ENCODE measurements at regions not wholly inside any gene's neighbourhood (a gene's known extent, or its start where the extent isn't known, plus 50 kb on each side); places are given as distances from the start of the nearest gene placed in this dataset.

DNA sequence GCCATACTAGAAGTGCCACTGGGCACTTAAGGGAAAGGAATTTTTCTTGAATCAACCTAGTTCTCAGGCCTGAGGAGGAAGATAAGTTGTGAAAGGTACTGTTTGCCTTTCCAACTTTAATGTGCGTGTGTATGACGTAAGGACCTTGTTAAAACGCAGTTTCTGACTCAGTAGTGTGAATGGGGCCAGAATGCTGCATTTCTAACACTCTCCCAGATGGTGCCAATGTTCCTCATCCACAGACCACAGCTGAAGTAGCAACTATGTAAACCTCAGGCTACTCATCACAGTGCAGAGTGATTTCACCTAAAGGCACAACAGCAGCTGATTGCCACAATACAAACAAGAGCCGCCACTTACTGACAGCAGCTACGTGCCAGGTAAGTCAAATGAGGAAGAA is 103.6 kb downstream of the OTOL1 start:
- TF ChIP-seq, protein P1, sequence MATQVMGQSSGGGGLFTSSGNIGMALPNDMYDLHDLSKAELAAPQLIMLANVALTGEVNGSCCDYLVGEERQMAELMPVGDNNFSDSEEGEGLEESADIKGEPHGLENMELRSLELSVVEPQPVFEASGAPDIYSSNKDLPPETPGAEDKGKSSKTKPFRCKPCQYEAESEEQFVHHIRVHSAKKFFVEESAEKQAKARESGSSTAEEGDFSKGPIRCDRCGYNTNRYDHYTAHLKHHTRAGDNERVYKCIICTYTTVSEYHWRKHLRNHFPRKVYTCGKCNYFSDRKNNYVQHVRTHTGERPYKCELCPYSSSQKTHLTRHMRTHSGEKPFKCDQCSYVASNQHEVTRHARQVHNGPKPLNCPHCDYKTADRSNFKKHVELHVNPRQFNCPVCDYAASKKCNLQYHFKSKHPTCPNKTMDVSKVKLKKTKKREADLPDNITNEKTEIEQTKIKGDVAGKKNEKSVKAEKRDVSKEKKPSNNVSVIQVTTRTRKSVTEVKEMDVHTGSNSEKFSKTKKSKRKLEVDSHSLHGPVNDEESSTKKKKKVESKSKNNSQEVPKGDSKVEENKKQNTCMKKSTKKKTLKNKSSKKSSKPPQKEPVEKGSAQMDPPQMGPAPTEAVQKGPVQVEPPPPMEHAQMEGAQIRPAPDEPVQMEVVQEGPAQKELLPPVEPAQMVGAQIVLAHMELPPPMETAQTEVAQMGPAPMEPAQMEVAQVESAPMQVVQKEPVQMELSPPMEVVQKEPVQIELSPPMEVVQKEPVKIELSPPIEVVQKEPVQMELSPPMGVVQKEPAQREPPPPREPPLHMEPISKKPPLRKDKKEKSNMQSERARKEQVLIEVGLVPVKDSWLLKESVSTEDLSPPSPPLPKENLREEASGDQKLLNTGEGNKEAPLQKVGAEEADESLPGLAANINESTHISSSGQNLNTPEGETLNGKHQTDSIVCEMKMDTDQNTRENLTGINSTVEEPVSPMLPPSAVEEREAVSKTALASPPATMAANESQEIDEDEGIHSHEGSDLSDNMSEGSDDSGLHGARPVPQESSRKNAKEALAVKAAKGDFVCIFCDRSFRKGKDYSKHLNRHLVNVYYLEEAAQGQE (IDR thresholded peaks at IDR 0.05; ENCODE audit: low read depth): no peak
- no peak for TF ChIP-seq ZBTB7A (IDR thresholded peaks at IDR 0.05; ENCODE audit: low read depth)

DNA sequence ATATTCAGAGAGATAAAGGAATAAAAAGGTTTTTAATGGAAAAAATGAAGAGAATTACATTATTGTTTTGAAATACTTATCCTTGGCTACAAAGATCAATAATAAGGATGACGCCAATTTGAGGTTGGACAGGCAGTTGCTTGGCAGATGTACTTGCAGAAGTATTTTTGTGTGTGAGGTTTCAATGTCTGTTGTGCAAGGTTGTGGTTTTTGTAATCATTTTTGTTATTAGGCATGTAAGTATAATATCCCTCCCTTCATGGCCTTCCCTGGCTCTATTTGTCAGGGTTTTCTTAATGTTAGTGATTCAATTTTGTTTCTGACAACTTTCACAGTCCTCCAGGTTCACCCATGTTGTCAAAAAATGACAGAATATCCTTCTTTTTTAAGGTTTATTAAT is 105.9 kb downstream of the OTOL1 start:
- TF ChIP-seq CREB1 (IDR thresholded peaks at IDR 0.05; ENCODE audit: low read depth) (no peak), NFIC (IDR thresholded peaks at IDR 0.05) (no peak), CEBPB (IDR thresholded peaks at IDR 0.05) (no peak), TAF1 (IDR thresholded peaks at IDR 0.05; ENCODE audit: low read depth) (no peak), TCF12 (IDR thresholded peaks at IDR 0.05; ENCODE audit: low read depth) (no peak), RAD21 (IDR thresholded peaks at IDR 0.05; ENCODE audit: low read depth) (no peak), YY1 (IDR thresholded peaks at IDR 0.05; ENCODE audit: low read depth) (no peak), TEAD4 (IDR thresholded peaks at IDR 0.05) (no peak), EGR1 (IDR thresholded peaks at IDR 0.05) (no peak), FOXM1 (IDR thresholded peaks at IDR 0.05; ENCODE audit: borderline replicate concordance, low read depth) (no peak), ZBTB7A (IDR thresholded peaks at IDR 0.05; ENCODE audit: low read depth) (no peak), EP300 (IDR thresholded peaks at IDR 0.05; ENCODE audit: borderline replicate concordance) (no peak)
- TF ChIP-seq, protein P2, sequence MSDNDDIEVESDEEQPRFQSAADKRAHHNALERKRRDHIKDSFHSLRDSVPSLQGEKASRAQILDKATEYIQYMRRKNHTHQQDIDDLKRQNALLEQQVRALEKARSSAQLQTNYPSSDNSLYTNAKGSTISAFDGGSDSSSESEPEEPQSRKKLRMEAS (IDR thresholded peaks at IDR 0.05): no peak
- TF ChIP-seq, protein P1 (IDR thresholded peaks at IDR 0.05; ENCODE audit: low read depth): no peak
- TF ChIP-seq, protein P3, sequence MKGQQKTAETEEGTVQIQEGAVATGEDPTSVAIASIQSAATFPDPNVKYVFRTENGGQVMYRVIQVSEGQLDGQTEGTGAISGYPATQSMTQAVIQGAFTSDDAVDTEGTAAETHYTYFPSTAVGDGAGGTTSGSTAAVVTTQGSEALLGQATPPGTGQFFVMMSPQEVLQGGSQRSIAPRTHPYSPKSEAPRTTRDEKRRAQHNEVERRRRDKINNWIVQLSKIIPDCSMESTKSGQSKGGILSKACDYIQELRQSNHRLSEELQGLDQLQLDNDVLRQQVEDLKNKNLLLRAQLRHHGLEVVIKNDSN (IDR thresholded peaks at IDR 0.05): no peak

DNA sequence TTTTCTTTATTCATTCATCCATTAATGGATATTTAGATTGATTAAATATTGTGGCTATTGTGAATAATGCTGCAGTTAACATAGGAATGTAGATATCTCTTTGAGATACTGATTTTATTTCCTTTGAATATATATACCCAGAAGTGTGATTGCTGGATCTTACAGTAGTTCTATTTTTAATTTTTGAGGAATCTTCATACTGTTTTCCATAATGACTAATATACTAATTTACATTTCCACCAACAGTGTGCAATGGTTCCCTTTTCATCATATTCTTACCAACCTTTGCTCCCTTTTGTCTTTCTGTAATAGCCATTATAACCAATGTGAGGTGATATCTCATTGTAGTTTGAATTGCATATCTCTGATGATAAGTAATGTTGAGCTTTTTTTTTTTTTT is 106.3 kb downstream of the OTOL1 start:
- no peak for TF ChIP-seq EP300 (IDR thresholded peaks at IDR 0.05; ENCODE audit: borderline replicate concordance)
- TF ChIP-seq YY1 (IDR thresholded peaks at IDR 0.05; ENCODE audit: low read depth): no peak
- TF ChIP-seq CREB1 (IDR thresholded peaks at IDR 0.05; ENCODE audit: low read depth): no peak
- no peak for TF ChIP-seq TEAD4 (IDR thresholded peaks at IDR 0.05)
- TF ChIP-seq, protein P3 (IDR thresholded peaks at IDR 0.05): no peak
- TF ChIP-seq, protein P2 (IDR thresholded peaks at IDR 0.05): no peak

DNA sequence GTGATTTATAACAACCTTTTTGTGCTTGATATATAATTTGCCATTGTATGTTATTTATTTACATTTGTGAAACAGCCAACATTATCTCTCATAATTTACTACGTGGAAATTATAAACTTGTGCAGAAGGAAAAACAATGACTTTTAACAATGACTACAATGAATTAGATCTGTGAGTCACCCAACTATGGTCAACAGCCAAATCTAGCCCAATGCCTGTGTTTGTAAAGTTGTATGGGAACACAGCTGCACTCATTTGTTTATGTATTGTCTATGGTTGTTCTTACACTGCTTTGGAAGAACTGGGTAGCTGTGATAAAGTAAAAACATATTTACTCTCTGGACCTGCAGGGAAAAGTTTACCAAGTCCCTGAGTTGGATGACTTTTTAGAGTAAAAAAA is 110.4 kb downstream of the OTOL1 start:
- TF ChIP-seq CEBPB (IDR thresholded peaks at IDR 0.05) (no peak), ZBTB7A (IDR thresholded peaks at IDR 0.05; ENCODE audit: low read depth) (no peak), FOXM1 (IDR thresholded peaks at IDR 0.05; ENCODE audit: borderline replicate concordance, low read depth) (no peak), CREB1 (IDR thresholded peaks at IDR 0.05; ENCODE audit: low read depth) (no peak), EP300 (IDR thresholded peaks at IDR 0.05; ENCODE audit: borderline replicate concordance) (no peak), RAD21 (IDR thresholded peaks at IDR 0.05; ENCODE audit: low read depth) (no peak), TEAD4 (IDR thresholded peaks at IDR 0.05) (no peak), YY1 (IDR thresholded peaks at IDR 0.05; ENCODE audit: low read depth) (no peak), NFIC (IDR thresholded peaks at IDR 0.05) (no peak), EGR1 (IDR thresholded peaks at IDR 0.05) (no peak), TAF1 (IDR thresholded peaks at IDR 0.05; ENCODE audit: low read depth) (no peak), TCF12 (IDR thresholded peaks at IDR 0.05; ENCODE audit: low read depth) (no peak)
- TF ChIP-seq, protein P2 (IDR thresholded peaks at IDR 0.05): no peak
- TF ChIP-seq, protein P3 (IDR thresholded peaks at IDR 0.05): no peak
- TF ChIP-seq, protein P1 (IDR thresholded peaks at IDR 0.05; ENCODE audit: low read depth): no peak
